ENCODE measurements at regions not wholly inside any gene's neighbourhood (a gene's known extent, or its start where the extent isn't known, plus 50 kb on each side); places are given as distances from the start of the nearest gene placed in this dataset.

DNA sequence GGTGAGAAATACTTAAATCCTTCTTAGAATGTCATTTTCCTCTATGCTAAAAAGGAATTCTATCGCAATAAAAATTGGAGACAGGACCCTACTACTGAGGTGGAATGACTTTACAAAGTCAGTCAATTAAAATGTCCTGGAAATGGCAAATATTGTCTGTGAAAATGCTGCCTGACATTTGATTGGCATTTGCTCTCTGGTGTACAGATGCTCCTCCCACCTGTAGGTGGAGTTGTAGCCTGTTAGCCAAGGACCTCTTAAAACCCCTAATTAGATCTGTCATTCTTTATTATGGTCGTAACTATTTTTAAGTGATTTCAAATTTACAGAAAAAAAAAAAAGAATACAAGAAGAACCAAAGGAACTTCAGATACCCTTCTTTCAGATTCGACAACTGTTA is 393.1 kb upstream of the KLHL29 start:
- intact Hi-C loops (cut with DNase I) = no loop called here
- DNase-seq (no peak), ATAC-seq (no peak)
- no peaks in the 10 kb centered on the region for H3K4me1 ChIP-seq
- H3K27me3 ChIP-seq = no peaks in the 10 kb centered on the region
- TF ChIP-seq, protein P1, sequence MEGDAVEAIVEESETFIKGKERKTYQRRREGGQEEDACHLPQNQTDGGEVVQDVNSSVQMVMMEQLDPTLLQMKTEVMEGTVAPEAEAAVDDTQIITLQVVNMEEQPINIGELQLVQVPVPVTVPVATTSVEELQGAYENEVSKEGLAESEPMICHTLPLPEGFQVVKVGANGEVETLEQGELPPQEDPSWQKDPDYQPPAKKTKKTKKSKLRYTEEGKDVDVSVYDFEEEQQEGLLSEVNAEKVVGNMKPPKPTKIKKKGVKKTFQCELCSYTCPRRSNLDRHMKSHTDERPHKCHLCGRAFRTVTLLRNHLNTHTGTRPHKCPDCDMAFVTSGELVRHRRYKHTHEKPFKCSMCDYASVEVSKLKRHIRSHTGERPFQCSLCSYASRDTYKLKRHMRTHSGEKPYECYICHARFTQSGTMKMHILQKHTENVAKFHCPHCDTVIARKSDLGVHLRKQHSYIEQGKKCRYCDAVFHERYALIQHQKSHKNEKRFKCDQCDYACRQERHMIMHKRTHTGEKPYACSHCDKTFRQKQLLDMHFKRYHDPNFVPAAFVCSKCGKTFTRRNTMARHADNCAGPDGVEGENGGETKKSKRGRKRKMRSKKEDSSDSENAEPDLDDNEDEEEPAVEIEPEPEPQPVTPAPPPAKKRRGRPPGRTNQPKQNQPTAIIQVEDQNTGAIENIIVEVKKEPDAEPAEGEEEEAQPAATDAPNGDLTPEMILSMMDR (IDR thresholded peaks at IDR 0.05) = no peak
- no peak for TF ChIP-seq POLR2A (IDR thresholded peaks at IDR 0.05)
- no peaks in the 10 kb centered on the region for H3K36me3 ChIP-seq
- H3K27ac ChIP-seq = no peak overlapping the region
- no peaks in the 10 kb centered on the region for H3K9me3 ChIP-seq
- 74 to 81% (median 78%) methylated on average over 3 of the region's 3 CpGs for WGBS, 4 donors
- no peak overlapping the region for H3K4me3 ChIP-seq

GRCh38 chr2:22992441-22992840 is 392.5 kb upstream of the KLHL29 start:
- no peak for TF ChIP-seq POLR2A (IDR thresholded peaks at IDR 0.05)
- TF ChIP-seq, protein P1 (IDR thresholded peaks at IDR 0.05) = no peak
- Histone ChIP-seq H3K4me1 (no peaks in the 10 kb centered on the region), H3K9me3 (no peaks in the 10 kb centered on the region), H3K4me3 (no peak overlapping the region), H3K27me3 (no peaks in the 10 kb centered on the region), H3K36me3 (no peaks in the 10 kb centered on the region), H3K27ac (no peak overlapping the region)
- ATAC-seq (no peak), DNase-seq (no peak)
- intact Hi-C loops (cut with DNase I) = no loop called here
- 86 to 89% (median 87%) methylated on average over 2 of the region's 2 CpGs for WGBS, 4 donors

- no peak overlapping the region for H3K4me3 ChIP-seq
- H3K27ac ChIP-seq = no peak overlapping the region
- intact Hi-C loops (cut with DNase I) = no loop called here
- 64 to 71% (median 68%) methylated on average over 1 of the region's 1 CpG for WGBS, 4 donors
- no peaks in the 10 kb centered on the region for H3K36me3 ChIP-seq
- H3K27me3 ChIP-seq = no peaks in the 10 kb centered on the region
- ATAC-seq (no peak), DNase-seq (no peak)
- no peaks in the 10 kb centered on the region for H3K9me3 ChIP-seq
- no peaks in the 10 kb centered on the region for H3K4me1 ChIP-seq
- TF ChIP-seq POLR2A (IDR thresholded peaks at IDR 0.05) = no peak
- TF ChIP-seq, protein P1 (IDR thresholded peaks at IDR 0.05) = no peak
Measured at GRCh38 chr2:22993250-22993649, 391.7 kb upstream of the KLHL29 start.

- H3K27ac ChIP-seq = no peak overlapping the region
- H3K4me1 ChIP-seq = no peaks in the 10 kb centered on the region
- DNase-seq (no peak), ATAC-seq (no peak)
- no peaks in the 10 kb centered on the region for H3K9me3 ChIP-seq
- no peaks in the 10 kb centered on the region for H3K27me3 ChIP-seq
- no peak overlapping the region for H3K4me3 ChIP-seq
- H3K36me3 ChIP-seq = no peaks in the 10 kb centered on the region
- TF ChIP-seq POLR2A (IDR thresholded peaks at IDR 0.05) = no peak
- TF ChIP-seq, protein P1 (IDR thresholded peaks at IDR 0.05) = no peak
- intact Hi-C loops (cut with DNase I) = no loop called here
- 55 to 64% (median 58%) methylated on average over 3 of the region's 3 CpGs for WGBS, 4 donors
Measured at GRCh38 chr2:22995576-22995975, 389.4 kb upstream of the KLHL29 start.

All from heart left ventricle (tissue), 16 donors.